ENCODE measurements at regions not wholly inside any gene's neighbourhood (a gene's known extent, or its start where the extent isn't known, plus 50 kb on each side); places are given as distances from the start of the nearest gene placed in this dataset.

DNA sequence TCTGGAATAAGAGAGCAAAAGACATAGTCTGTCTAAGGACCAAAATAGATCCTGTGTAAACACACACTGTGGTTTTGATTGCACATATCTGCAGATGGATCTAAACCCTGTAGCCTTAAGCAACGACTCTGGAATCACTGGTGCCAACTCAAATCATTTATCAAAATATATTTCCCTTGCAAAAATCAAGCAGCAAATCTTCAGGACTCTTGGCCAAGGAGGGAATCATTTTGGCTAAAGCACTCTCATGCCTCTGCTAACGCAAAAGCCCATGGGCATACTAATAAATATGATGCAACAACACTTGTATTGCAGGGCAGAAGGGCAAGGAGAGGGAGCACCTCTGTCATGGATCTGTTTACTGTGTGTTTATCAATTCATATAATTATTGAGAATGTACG, 155.4 kb upstream of the DUSP10 start (continued):
- TF ChIP-seq CBX3 (IDR thresholded peaks at IDR 0.05; ENCODE audit: low read depth) = no peak
- TF ChIP-seq EZH2phosphoT487 (IDR thresholded peaks at IDR 0.05; ENCODE audit: borderline replicate concordance) = no peak
- TF ChIP-seq, protein P1, sequence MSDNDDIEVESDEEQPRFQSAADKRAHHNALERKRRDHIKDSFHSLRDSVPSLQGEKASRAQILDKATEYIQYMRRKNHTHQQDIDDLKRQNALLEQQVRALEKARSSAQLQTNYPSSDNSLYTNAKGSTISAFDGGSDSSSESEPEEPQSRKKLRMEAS (IDR thresholded peaks at IDR 0.05) = no peak
- TF ChIP-seq SP1 (IDR thresholded peaks at IDR 0.05; ENCODE audit: low read depth) = no peak
- no peak for TF ChIP-seq ZNF274 (IDR thresholded peaks at IDR 0.05; ENCODE audit: low read depth, low read length)
- TF ChIP-seq, protein P2, sequence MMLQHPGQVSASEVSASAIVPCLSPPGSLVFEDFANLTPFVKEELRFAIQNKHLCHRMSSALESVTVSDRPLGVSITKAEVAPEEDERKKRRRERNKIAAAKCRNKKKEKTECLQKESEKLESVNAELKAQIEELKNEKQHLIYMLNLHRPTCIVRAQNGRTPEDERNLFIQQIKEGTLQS (IDR thresholded peaks at IDR 0.05) = no peak

DNA sequence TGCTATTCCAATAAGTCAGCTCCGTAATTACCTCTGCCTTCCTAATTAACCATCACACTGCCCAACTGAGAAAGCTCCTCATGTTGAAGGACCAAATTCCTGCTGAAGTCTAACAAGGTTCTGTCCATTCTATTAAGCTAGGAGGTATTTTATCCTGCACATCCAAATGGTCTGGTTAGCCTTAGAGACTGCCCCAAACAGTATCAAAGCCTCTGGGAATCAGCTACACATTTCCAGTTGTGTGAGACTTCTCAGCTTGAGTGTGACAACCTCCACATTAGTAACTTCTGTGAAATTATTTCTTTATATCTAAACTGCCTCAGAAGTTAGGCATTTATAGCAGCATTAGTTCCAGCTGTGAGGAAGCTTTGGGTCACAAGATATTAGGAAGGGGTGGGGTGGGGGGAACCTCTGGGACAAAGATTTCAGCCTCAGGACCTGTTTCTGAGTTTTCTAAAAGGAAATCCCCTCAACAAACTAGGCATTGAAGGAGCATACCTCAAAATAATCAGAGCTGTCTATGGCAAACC, 150.5 kb upstream of the DUSP10 start:
- no peak overlapping the region for H3K9ac ChIP-seq (ENCODE audit: low read length)
- POLR2A ChIA-PET = no interaction called here
- no peaks in the 10 kb centered on the region for H3K36me3 ChIP-seq (ENCODE audit: control insufficient read depth in 1 of 2, insufficient read depth in 2 of 2, low read length in 2 of 2)
- intact Hi-C loops (cut with micrococcal nuclease) = no loop called here
- no peak overlapping the region for H2AFZ ChIP-seq (ENCODE audit: low read depth, low read length, poor library complexity, severe bottlenecking)
- H3K27ac ChIP-seq (ENCODE audit: low read depth, low read length) = no peak overlapping the region
- no peaks in the 10 kb centered on the region for H3K9me2 ChIP-seq (ENCODE audit: insufficient read depth)
- no peaks in the 10 kb centered on the region for H3K79me2 ChIP-seq (ENCODE audit: insufficient read depth, low read length)
- H3K4me3 ChIP-seq (replicated peaks in 1 of 2; ENCODE audit: low read depth in 1 of 2, low read length in 2 of 2) = no peak overlapping the region
- DNase-seq (ENCODE audit: low read depth, low spot score) = no peak
- TF ChIP-seq ELF1 (IDR thresholded peaks at IDR 0.05; ENCODE audit: borderline replicate concordance, low read depth) (no peak), JUND (IDR thresholded peaks at IDR 0.05) (no peak), POLR2AphosphoS5 (IDR thresholded peaks at IDR 0.05; ENCODE audit: low read depth, low read length) (no peak), FOSL1 (IDR thresholded peaks at IDR 0.05; ENCODE audit: low read depth) (no peak), SP1 (IDR thresholded peaks at IDR 0.05; ENCODE audit: low read depth) (no peak), EZH2phosphoT487 (IDR thresholded peaks at IDR 0.05; ENCODE audit: borderline replicate concordance) (no peak)
- TF ChIP-seq, protein P3, sequence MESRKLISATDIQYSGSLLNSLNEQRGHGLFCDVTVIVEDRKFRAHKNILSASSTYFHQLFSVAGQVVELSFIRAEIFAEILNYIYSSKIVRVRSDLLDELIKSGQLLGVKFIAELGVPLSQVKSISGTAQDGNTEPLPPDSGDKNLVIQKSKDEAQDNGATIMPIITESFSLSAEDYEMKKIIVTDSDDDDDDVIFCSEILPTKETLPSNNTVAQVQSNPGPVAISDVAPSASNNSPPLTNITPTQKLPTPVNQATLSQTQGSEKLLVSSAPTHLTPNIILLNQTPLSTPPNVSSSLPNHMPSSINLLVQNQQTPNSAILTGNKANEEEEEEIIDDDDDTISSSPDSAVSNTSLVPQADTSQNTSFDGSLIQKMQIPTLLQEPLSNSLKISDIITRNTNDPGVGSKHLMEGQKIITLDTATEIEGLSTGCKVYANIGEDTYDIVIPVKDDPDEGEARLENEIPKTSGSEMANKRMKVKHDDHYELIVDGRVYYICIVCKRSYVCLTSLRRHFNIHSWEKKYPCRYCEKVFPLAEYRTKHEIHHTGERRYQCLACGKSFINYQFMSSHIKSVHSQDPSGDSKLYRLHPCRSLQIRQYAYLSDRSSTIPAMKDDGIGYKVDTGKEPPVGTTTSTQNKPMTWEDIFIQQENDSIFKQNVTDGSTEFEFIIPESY (IDR thresholded peaks at IDR 0.05; ENCODE audit: extremely low read depth, insufficient replicate concordance, low read length) = no peak
- TF ChIP-seq, protein P2 (IDR thresholded peaks at IDR 0.05) = no peak
- TF ChIP-seq, protein P4, sequence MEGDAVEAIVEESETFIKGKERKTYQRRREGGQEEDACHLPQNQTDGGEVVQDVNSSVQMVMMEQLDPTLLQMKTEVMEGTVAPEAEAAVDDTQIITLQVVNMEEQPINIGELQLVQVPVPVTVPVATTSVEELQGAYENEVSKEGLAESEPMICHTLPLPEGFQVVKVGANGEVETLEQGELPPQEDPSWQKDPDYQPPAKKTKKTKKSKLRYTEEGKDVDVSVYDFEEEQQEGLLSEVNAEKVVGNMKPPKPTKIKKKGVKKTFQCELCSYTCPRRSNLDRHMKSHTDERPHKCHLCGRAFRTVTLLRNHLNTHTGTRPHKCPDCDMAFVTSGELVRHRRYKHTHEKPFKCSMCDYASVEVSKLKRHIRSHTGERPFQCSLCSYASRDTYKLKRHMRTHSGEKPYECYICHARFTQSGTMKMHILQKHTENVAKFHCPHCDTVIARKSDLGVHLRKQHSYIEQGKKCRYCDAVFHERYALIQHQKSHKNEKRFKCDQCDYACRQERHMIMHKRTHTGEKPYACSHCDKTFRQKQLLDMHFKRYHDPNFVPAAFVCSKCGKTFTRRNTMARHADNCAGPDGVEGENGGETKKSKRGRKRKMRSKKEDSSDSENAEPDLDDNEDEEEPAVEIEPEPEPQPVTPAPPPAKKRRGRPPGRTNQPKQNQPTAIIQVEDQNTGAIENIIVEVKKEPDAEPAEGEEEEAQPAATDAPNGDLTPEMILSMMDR (IDR thresholded peaks at IDR 0.05 in 2 of 3, conservative IDR thresholded peaks at IDR 0.05 in 1 of 3; ENCODE audit: borderline replicate concordance in 1 of 3, insufficient read depth in 1 of 3, low read depth in 2 of 3, low read length in 2 of 3) = no peak
- TF ChIP-seq, protein P5, sequence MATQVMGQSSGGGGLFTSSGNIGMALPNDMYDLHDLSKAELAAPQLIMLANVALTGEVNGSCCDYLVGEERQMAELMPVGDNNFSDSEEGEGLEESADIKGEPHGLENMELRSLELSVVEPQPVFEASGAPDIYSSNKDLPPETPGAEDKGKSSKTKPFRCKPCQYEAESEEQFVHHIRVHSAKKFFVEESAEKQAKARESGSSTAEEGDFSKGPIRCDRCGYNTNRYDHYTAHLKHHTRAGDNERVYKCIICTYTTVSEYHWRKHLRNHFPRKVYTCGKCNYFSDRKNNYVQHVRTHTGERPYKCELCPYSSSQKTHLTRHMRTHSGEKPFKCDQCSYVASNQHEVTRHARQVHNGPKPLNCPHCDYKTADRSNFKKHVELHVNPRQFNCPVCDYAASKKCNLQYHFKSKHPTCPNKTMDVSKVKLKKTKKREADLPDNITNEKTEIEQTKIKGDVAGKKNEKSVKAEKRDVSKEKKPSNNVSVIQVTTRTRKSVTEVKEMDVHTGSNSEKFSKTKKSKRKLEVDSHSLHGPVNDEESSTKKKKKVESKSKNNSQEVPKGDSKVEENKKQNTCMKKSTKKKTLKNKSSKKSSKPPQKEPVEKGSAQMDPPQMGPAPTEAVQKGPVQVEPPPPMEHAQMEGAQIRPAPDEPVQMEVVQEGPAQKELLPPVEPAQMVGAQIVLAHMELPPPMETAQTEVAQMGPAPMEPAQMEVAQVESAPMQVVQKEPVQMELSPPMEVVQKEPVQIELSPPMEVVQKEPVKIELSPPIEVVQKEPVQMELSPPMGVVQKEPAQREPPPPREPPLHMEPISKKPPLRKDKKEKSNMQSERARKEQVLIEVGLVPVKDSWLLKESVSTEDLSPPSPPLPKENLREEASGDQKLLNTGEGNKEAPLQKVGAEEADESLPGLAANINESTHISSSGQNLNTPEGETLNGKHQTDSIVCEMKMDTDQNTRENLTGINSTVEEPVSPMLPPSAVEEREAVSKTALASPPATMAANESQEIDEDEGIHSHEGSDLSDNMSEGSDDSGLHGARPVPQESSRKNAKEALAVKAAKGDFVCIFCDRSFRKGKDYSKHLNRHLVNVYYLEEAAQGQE (IDR thresholded peaks at IDR 0.05; ENCODE audit: low read depth) = no peak
- H3K9me3 ChIP-seq (ENCODE audit: control insufficient read depth in 1 of 2, insufficient read depth in 1 of 2, low read depth in 1 of 2, low read length in 2 of 2) = no peaks in the 10 kb centered on the region
- no TSS peak for BruUV-seq (replicated peaks)
- CTCF ChIA-PET = interaction anchor here (1.3 kb wide), 1 partner anchor 415 kb away, joined by 3 read pairs; no protein-coding TSS in a partner anchor
- no peaks in the 10 kb centered on the region for H4K20me1 ChIP-seq (ENCODE audit: insufficient read depth)
- H3K4me1 ChIP-seq (ENCODE audit: control insufficient read depth in 1 of 2, insufficient read depth in 2 of 2, low read length in 2 of 2) = peaks cover 0 to 5% of the 10 kb centered on the region in 2 experiments; a peak in 2 of 4 replicates
- ATAC-seq = no peak
- no peaks in the 10 kb centered on the region for H3K27me3 ChIP-seq (ENCODE audit: insufficient read depth, low read length)
- no peak overlapping the region for H3K4me2 ChIP-seq (ENCODE audit: low read length)
- RAD21 ChIA-PET (ENCODE audit: low non-redundant PET in 1 of 2, low total read pairs in 2 of 2, uncharacterized antibody in 2 of 2, unreplicated experiment in 2 of 2) = no interaction called here

All from HCT116 (cell line).